ENCODE measurements at regions not wholly inside any gene's neighbourhood (a gene's known extent, or its start where the extent isn't known, plus 50 kb on each side); places are given as distances from the start of the nearest gene placed in this dataset.
A peak's percentile ranks its signal among the peaks of the same experiment; 100 is the strongest.
"Not testable (repeated sequence)": the region's sequence is repeated elsewhere in the genome, so short reads cannot be mapped to it uniquely, and the experiment has no call there.

DNA sequence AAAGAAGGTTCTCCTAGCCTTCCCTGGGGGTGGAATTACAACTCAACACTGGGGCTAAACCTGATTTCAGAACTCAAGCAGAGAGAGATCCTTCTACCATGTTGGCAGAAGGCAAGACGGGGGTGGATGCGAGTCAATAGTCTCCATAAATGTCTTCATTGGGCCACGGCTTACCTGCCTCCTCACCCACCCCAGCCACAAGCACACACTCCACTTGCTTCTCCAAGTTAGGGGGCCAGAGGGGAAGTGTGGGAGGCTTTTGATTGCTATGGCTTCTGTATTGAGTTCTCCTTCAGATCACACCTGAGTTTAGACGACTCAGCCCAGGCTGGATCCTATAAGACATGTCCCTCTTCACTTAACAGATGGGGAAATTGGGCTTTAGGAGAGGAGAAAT lies 178.9 kb downstream of the UACA start:
- H3K9me3 Mint-ChIP-seq: no peaks in the 10 kb centered on the region
- peaks cover 21% of the 10 kb centered on the region for H3K4me1 Mint-ChIP-seq
- no peak for DNase-seq (ENCODE audit: low spot score in 2 of 2)
- no peak overlapping the region for H3K27ac Mint-ChIP-seq
- H3K4me3 Mint-ChIP-seq: no peak overlapping the region
- ATAC-seq: no peak
- H3K36me3 Mint-ChIP-seq: no peaks in the 10 kb centered on the region

DNA sequence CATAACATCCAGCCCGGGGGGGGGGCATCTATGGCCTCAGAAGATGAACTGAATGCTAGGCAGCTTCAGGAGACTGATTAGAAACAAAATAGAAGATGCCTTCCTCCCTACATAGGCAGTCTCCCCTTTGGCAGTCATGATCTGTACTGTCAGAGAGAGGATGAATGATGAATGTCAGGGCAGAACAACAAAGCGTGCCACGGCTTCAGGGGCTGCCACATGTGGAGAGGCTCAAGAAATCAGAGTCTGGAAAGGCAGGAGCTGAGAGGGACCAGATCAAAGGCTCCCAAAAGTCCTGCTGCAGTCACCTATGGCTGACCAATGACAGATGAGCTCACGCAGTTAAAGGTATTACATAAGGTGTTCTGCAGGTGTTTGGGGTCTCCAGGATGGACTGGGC lies 180.4 kb downstream of the UACA start:
- DNase-seq (ENCODE audit: low spot score in 2 of 2) (no peak), ATAC-seq (no peak)
- Mint-ChIP-seq H3K36me3 (no peaks in the 10 kb centered on the region), H3K27ac (no peak overlapping the region), H3K4me3 (no peak overlapping the region), H3K4me1 (peaks cover 9% of the 10 kb centered on the region), H3K9me3 (no peaks in the 10 kb centered on the region)

DNA sequence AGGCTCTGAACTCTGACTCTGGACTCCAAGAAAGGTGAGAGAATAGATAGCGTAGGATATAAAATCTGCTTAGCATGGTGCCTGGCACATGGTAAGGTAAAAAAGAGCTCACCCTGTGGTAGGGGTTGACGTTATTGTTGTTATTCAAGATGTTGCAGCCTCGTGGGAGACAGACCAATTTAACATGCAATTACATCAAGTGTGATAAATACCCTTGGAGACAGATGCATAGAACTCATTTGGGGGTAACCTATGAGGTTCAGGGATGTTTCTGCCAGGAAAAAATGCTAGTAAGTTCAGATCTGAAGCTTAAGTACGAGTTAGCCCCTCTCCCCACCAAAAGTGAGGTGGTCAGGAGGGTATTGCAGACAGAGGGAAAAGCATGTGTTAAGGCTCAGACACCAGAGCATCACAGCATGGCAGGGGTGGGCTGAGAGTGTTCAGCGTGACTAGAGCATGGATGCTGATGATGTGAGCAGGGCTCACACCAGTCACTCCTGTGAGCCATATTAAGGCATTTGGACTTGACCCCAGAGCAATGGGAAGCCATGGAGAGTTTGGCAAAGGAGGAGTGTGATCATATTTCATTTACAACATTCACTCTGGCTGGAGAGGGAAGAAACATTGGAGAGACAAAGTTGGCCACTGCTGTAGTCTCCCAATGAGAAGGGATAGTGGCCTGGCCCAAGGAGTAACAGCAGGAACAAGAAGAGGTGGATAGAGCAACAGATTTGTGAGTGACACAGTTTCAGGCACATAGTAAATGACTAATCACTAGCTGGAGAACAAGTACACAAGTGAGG lies 181.0 kb downstream of the UACA start:
- Mint-ChIP-seq H3K4me3 (no peak overlapping the region), H3K27ac (no peak overlapping the region), H3K9me3 (no peaks in the 10 kb centered on the region), H3K4me1 (peaks cover 9% of the 10 kb centered on the region), H3K36me3 (no peaks in the 10 kb centered on the region)
- ATAC-seq (no peak), DNase-seq (ENCODE audit: low spot score in 2 of 2) (no peak)

DNA sequence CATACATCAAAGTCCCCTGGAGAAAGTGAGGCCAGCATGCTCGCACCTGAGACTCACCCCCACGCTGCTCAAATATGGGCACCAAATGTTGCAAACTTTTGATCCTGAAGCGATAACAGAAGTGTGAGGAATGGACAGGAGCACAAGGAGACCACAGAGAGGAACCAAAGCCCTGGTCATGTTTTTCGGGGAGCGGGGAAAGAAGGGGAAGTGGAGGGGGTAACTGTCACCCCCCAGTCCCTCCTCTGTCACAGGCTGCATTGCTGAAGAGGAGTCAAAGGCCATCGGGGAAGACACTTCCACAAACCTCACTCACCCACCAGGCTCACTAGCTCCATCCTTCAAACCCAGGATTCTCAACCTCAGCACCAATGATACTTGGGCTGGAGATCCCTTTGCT lies 182.4 kb downstream of the UACA start:
- H3K9me3 Mint-ChIP-seq: no peaks in the 10 kb centered on the region
- H3K4me3 Mint-ChIP-seq: no peak overlapping the region
- peaks cover 6% of the 10 kb centered on the region for H3K4me1 Mint-ChIP-seq
- no peaks in the 10 kb centered on the region for H3K36me3 Mint-ChIP-seq
- ATAC-seq: no peak
- DNase-seq (ENCODE audit: low spot score in 2 of 2): no peak
- no peak overlapping the region for H3K27ac Mint-ChIP-seq

DNA sequence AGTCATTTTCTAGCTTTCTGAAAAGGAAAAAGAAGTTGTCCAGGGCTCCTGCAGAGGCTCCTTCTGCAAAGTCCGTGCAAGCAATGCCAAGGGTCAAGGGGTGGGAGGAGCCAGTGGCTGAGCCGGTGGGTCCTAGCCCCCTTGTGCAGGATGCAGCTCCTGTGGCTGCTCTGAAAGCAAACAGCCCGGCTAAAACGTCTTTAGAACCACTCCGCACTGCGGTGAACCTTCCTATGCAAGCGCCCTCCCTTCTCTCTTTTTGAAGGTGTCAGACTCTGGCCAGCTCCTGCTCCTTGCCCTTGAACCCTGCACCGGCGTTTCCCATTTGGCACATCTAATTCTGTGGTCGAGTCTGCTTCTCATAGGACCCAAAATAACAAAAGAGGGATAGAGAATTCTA lies 183.1 kb downstream of the UACA start:
- no peak for DNase-seq (ENCODE audit: low spot score in 2 of 2)
- no peaks in the 10 kb centered on the region for H3K36me3 Mint-ChIP-seq
- no peak overlapping the region for H3K4me3 Mint-ChIP-seq
- no peaks in the 10 kb centered on the region for H3K4me1 Mint-ChIP-seq
- no peak overlapping the region for H3K27ac Mint-ChIP-seq
- H3K9me3 Mint-ChIP-seq: no peaks in the 10 kb centered on the region
- no peak for ATAC-seq

DNA sequence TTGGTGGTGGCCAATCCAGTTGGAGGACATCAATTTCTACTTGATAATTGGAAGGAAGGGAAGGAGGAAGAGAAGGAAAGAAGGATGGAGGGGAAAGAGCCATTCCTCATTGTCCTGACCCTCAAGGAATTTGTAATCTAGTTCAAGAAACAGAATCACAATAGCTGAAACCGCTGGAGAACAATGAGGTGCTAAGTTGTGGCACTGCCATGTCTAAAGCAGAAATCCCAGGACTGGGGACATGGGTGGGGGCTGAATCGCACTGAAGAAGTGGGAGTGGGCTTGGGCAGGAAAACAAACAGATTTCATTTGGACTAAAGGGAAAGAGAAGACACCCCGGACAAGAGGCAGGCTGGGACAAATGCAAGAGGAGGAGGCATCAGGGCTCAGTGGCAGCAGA lies 183.6 kb downstream of the UACA start:
- Mint-ChIP-seq H3K27ac (no peak overlapping the region), H3K36me3 (no peaks in the 10 kb centered on the region)

DNA sequence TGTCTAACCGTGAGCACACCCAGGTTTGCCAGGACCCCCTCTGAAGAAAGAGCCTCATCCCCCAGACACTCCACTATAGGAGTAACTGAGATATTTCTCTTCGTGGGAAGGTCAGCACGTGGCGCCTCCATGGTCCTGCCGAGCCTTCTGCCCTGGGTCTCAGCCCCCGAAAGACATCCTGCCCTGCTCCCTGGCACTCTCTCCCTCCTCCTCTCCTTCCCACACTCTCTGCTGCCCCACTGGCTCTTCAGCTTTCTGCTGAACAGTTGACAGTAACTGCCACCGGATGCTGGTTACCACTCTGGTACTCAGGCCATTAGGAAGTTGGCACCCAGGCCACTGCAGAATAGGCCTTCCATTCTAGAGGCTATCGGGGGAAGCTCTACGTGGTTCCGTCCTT lies 185.2 kb downstream of the UACA start:
- DNase-seq (ENCODE audit: low spot score in 2 of 2) (no peak), ATAC-seq (no peak)
- no peaks in the 10 kb centered on the region for H3K4me1 Mint-ChIP-seq
- no peak overlapping the region for H3K4me3 Mint-ChIP-seq
- H3K36me3 Mint-ChIP-seq: no peaks in the 10 kb centered on the region
- no peak overlapping the region for H3K27ac Mint-ChIP-seq
- peaks cover 3% of the 10 kb centered on the region for H3K9me3 Mint-ChIP-seq

More for the DNA sequence above, 183.6 kb downstream of the UACA start:
- ATAC-seq (no peak), DNase-seq (ENCODE audit: low spot score in 2 of 2) (no peak)
- Mint-ChIP-seq H3K9me3 (no peaks in the 10 kb centered on the region), H3K4me1 (no peaks in the 10 kb centered on the region), H3K4me3 (no peak overlapping the region)

DNA sequence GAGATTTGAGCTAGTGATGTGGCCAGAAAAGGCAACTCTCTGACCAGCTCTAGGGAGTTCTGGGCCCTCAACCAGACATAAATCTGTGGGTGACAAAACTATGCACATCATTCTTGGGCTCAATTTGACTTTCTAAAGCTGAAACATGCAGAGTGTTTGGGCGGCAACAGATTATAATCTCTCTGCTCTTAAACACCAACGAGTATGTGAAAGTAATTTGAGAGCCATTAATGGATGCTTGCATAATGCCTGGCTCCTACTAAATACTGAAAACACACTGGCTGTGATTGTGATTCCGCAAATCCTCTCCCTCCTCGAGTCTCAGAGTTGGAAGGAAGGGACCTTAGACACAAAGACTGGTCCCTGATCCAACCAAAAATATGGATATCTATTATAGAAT lies 186.7 kb downstream of the UACA start:
- DNase-seq (ENCODE audit: low spot score in 2 of 2): no peak
- Mint-ChIP-seq H3K9me3 (peaks cover 3% of the 10 kb centered on the region), H3K27ac (no peak overlapping the region), H3K36me3 (no peaks in the 10 kb centered on the region), H3K4me3 (no peak overlapping the region), H3K4me1 (no peaks in the 10 kb centered on the region)
- no peak for ATAC-seq

DNA sequence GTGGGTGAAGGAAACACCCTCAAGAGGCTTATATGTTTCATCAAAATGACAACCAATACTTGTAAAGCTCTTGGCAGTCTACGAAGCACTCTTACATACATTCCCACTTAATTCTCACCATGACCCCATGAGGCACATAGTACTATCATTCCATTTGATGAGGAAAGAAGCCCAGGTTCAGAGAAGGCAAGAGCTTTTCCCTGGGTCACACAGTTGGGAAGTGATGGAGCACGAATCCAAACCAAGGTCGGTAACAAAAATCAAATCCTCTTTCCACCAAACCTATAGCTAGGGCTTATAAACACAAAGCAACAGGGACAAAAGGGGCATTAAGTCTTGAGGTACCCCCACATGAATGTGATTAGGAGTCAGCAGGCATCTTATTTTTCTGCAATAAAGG lies 187.1 kb downstream of the UACA start:
- ATAC-seq: no peak
- Mint-ChIP-seq H3K36me3 (no peaks in the 10 kb centered on the region), H3K4me1 (no peaks in the 10 kb centered on the region), H3K27ac (no peak overlapping the region), H3K9me3 (peaks cover 3% of the 10 kb centered on the region), H3K4me3 (no peak overlapping the region)
- no peak for DNase-seq (ENCODE audit: low spot score in 2 of 2)

DNA sequence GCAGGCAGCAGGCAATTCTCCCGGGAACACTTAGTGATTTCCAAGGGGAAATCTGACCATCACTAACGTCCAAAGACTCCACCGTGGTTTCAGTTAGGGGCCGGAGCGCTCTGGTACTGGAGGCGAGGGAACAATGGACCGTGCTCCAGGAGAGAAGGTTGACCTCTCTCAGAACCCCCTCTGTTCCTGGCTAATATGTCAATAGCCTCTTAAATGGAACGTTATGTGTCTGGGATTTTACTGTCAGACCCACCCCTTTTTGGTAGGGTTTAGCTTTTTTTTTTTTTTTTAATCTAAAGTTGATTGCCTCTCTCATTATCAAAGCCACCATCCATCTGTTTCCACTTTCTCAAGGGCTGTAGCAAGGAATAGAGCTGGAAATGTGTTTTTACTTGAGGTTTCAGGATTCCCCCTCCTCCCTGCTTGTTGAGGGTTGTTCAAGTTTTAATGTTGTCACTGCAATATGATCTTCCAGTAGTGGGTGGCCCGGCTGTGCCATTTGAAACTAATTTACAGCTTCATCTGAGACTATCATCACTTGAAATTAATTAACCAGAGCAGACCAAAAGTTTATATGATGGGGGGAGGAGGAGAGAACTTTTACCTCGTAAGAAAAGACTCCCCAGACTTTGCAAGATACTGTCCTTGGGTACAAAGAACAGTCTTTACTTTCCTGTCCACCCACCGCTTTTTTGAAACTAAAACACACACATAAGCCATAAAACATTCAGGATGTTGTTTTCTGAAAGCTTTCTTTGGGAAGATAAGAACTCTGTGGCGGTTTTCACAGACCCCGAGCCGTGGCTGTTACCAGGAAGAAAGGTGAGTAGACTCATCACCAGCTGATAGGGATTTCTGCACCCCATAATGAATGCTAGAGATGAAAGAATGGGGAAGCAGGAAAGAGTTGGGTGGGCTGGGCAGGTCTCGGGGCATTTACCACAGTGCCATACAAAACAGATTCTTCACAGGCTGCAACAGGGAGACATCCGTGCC lies 187.8 kb downstream of the UACA start:
- no peak overlapping the region for H3K27ac Mint-ChIP-seq
- H3K4me3 Mint-ChIP-seq: no peak overlapping the region
- H3K36me3 Mint-ChIP-seq: no peaks in the 10 kb centered on the region
- no peak for DNase-seq (ENCODE audit: low spot score in 2 of 2)
- no peaks in the 10 kb centered on the region for H3K4me1 Mint-ChIP-seq
- ATAC-seq: no peak
- peaks cover 3% of the 10 kb centered on the region for H3K9me3 Mint-ChIP-seq

DNA sequence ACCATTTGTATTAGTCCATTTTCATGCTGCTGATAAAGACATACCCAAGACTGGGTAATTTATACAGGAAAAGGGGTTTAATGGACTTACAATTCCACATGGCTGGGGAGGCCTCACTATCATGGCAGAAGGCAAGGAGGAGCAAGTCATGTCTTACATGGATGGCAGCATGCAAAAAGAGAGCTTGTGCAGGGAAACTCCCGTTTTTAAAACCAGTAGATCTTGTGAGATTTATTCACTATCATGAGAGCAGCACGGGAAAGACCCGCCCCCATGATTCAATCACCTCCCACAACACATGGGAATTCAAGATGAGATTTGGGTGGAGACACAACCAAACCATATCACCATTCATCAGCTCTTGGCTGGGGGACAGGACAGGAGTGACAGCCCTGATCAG lies 189.0 kb downstream of the UACA start:
- H3K9me3 Mint-ChIP-seq; H3K27ac Mint-ChIP-seq; H3K4me3 Mint-ChIP-seq; H3K36me3 Mint-ChIP-seq; ATAC-seq; DNase-seq (ENCODE audit: low spot score in 2 of 2); H3K4me1 Mint-ChIP-seq: not testable (repeated sequence)

DNA sequence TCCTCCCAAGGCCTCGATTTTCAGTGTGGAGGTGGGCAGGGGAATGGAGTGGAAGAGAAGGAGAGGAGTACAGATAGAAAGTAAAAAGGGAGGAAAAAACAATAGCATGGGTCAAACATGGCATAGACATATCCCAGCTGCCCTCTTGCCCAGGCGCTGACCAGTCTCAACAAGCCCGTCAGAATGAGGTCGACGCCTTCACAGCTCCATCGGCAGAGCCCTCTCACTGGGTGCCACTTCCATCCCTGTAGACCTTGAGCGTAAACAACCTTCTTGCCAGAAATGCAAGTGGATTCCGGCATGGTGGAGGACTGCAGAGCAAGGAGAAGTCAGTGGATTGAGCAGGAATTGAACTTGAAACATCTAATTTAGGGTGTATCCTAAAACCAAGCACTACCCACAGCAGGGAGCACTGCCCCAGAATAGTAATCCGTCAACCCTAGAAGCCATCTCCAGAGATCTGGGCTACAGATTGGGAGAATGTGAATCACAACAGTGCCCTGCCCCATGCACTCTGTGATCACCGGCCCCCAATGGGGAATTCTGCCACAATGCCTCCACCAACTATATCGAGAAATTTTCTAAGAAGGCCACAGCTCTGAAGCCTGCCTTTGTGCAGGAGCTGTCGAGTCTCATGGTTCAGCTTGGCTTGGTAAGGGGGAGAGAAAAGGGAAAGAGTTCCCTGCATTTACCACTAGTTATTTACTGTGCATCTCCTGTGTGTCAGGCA lies 190.1 kb downstream of the UACA start:
- ATAC-seq (no peak), DNase-seq (ENCODE audit: low spot score in 2 of 2) (no peak)
- Mint-ChIP-seq H3K36me3 (no peaks in the 10 kb centered on the region), H3K4me1 (peaks cover 7% of the 10 kb centered on the region), H3K4me3 (no peak overlapping the region), H3K9me3 (peaks cover 3% of the 10 kb centered on the region), H3K27ac (no peak overlapping the region)

DNA sequence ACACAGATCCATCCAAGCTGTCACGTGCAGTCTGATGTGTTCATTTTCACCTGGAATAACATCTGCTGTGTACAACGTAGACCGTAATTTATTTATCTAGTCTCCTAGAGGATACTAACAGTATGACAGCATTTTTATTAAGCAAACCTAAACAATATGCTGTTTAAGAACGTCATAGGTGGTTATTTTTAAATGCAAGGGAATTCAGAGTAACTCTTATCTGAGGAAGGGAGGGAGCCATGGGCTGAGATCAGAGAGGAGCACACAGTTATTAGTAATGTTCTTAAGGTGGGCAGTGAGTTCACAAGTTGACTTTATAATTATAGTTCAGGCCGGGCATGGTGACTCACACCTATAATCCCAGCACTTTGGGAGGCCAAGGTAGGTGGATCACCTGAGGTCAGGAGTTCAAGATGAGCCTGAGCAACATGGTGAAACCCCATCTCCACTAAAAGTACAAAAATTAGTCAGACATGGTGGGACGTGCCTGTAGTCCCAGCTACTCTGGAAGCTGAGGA lies 193.6 kb downstream of the UACA start:
- ATAC-seq (peak; percentile 79), DNase-seq (ENCODE audit: low spot score in 2 of 2) (no peak)

DNA sequence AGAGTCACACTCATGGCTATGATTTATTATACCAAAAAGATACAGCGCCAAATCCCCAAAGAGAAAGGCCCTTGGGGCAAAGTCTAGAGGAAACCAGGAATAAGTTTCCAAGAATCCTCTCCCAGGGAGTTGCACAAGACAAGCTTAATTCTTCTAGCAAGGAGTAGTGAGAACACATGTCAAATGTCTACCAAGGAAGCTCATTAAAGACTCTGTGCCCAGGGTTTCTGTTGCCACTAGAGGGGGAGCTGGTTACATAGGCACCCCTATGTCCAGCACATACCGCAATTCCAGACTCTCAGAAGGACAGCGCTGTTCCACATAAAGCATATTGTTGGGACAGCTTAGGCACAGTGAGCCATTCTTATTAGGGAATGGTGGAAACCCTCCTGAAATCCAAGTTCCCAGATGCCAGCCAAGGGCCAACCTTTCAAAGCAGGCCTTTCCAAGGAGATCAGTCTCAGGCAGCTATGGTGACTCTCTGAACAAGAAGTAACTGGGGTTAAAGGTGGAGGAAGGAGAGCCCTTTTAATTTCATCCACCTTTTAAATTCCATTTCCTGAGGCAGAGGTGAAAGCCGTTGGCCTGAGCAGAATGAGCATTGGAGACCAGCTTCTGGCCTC lies 194.2 kb downstream of the UACA start:
- Mint-ChIP-seq H3K9me3 (peaks cover 2% of the 10 kb centered on the region), H3K36me3 (no peaks in the 10 kb centered on the region), H3K4me1 (peaks cover 7% of the 10 kb centered on the region), H3K27ac (no peak overlapping the region), H3K4me3 (no peak overlapping the region)
- DNase-seq (ENCODE audit: low spot score in 2 of 2) (no peak), ATAC-seq (no peak)

More for the DNA sequence above, 193.6 kb downstream of the UACA start:
- Mint-ChIP-seq H3K9me3 (peaks cover 3% of the 10 kb centered on the region), H3K4me1 (peaks cover 7% of the 10 kb centered on the region), H3K4me3 (no peak overlapping the region), H3K36me3 (no peaks in the 10 kb centered on the region), H3K27ac (no peak overlapping the region)

DNA sequence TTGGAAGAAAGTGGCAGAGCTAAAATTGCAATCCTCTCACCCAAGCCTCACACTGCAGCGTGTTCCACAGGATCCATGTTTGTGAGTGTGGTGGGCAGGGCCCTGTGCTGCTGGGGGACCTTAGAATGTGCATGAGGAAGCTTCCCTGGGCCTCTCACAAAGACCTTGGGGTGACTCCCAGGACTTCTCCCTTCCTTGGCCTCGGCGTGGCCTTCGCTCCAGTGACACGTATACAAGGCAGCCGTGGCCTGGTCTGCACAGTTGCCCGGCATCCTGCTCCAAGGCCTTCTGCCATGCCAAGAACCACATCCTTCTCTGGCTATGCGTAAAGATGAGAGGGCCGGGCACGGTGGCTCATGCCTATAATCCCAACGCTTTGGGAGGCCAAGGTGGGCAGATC lies 196.4 kb downstream of the UACA start:
- no peaks in the 10 kb centered on the region for H3K36me3 Mint-ChIP-seq
- H3K27ac Mint-ChIP-seq: no peak overlapping the region
- ATAC-seq: no peak
- H3K4me3 Mint-ChIP-seq: no peak overlapping the region
- H3K9me3 Mint-ChIP-seq: no peaks in the 10 kb centered on the region
- DNase-seq (ENCODE audit: low spot score in 2 of 2): no peak
- H3K4me1 Mint-ChIP-seq: peaks cover 9% of the 10 kb centered on the region
